ENCODE measurements at regions not wholly inside any gene's neighbourhood (a gene's known extent, or its start where the extent isn't known, plus 50 kb on each side); places are given as distances from the start of the nearest gene placed in this dataset.
"Not testable (repeated sequence)": the region's sequence is repeated elsewhere in the genome, so short reads cannot be mapped to it uniquely, and the experiment has no call there.

- DNase-seq (ENCODE audit: extremely low read depth in 1 of 2, low read depth in 1 of 2) = no peak
Measured at GRCh38 chr12:4158306-4158705, 115.3 kb upstream of the CCND2 start.

DNA sequence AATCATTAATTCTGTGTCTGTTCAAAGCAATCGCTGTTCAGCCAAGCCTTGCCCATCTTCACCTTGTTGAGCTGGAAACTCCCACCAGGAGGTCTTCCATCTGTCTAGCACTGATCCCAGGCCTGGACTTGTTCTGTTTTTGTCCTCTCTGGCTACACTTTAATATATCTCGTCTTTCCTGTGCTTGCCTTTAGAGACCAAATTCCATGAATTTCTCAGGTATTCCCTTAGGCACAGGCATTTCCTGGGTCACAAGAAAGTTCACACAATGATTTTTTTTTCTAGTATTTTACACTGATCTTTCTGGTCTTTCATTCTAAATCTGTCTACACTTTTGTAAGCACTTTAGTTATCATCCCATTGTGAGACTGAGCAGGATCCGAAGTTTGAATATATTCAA is 116.4 kb upstream of the CCND2 start:
- no peak for DNase-seq (ENCODE audit: extremely low read depth in 1 of 2, low read depth in 1 of 2)

DNA sequence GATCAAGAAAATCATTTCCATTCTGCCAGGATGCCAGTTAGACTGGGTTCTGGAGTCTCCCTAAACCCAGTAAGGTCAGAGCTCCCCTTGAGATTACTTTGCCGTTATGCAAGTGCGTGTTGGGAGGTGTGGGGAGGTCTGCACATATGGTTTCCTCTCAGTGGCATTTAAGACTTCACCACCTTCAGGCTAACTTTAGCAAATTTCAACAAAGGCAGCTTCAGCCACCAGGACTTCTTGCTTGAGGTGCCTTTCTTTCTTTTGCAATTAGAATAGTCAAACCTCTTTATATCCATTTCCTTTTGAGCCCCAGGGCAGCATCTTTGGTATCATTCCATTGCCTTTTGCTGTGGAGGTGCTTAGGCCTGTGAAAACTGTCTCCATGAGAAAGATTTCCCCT is 117.2 kb upstream of the CCND2 start:
- no peak for DNase-seq (ENCODE audit: extremely low read depth in 1 of 2, low read depth in 1 of 2)

DNA sequence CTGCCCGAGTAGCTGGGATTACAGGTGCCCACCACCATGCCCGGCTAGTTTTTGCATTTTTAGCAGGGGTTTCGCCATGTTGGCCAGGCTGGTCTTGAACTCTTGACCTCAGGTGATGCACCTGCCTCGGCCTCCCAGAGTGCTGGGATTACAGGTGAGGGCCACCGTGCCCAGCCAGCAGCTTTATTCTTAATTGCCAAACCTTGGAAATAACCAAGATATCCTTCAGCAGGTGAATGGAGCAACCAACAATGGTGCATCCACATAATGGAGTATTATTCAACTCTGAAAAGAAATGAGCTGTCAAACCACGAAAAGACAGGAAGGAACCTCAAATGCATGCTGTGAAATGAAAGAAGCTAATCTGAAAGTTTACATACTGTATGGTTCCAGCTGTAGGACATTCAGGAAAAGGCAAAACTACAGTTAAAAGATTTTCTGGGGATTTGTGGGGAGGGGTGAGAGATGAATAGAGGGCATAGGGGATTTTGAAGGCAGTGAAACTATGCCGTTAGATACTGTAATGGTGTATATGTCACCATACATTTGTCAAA is 118.8 kb upstream of the CCND2 start:
- no peak for DNase-seq (ENCODE audit: extremely low read depth in 1 of 2, low read depth in 1 of 2)

DNA sequence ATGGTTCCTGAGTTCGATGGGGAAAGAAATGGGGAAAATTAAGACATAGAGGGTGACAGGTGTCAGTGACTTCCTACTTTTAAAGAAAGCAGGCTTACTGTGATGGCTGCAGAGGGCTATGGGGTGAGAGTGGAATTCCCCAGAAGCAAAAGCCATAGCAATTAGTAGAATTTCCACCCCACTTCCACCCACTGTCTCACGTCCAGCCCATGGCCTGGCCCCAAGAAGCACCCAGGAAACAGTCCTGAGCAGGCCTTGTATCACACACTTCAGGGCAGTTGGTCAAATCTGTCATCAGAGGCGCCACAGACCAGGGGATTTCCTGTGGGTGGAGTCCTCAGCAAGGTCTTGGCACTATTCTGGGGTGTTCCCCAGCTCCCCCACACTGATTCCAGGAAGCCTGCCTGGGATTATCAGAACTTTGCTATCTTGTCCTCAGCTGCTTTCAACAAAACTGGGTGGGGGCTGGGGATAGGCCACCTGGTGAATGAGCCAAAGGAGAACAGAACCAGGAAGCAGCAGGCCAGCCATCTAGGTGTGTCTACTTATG is 120.1 kb upstream of the CCND2 start:
- peak; percentile 80 to 83 for DNase-seq (ENCODE audit: extremely low read depth in 1 of 2, low read depth in 1 of 2)

DNA sequence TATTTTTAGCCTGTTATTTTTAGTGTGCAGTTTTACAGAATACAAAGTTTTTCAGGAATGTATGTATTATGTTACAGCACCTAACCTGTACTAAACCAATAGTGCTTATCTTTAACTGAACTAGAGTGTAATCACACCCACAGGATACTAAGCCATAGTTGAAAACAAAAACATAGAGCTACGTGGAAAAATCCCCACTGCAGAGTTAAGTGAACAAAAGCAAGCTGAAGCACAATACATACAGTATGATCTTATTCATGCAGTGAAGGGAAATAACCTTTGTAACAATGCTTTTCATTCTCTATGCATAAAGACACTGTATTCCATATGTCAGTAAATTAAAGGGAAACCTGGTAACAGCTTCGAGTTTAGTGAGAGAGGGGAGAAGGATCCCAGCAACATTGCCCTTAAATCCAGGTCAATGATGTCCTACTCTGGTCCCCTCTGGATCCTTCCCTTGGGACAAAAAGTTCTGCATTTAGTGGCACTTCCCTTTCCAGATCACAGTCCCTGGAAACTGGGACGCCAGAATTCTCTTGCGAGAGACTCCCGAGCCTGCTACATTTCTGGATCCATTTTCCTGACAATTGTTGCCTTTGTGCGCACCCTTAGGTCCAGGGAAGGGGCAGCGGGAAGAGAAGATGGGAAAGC is 121.3 kb upstream of the CCND2 start:
- no peak for DNase-seq (ENCODE audit: extremely low read depth in 1 of 2, low read depth in 1 of 2)

GRCh38 chr12:4151362-4152121 is 122.0 kb upstream of the CCND2 start:
- DNase-seq (ENCODE audit: extremely low read depth in 1 of 2, low read depth in 1 of 2) = no peak

GRCh38 chr12:4150355-4150754 is 123.2 kb upstream of the CCND2 start:
- not testable (repeated sequence) for DNase-seq (ENCODE audit: extremely low read depth in 1 of 2, low read depth in 1 of 2)

- peak in 1 of 2 donors; percentile 41 for DNase-seq (ENCODE audit: extremely low read depth in 1 of 2, low read depth in 1 of 2)
Measured at GRCh38 chr12:4148418-4149056, 125.0 kb upstream of the CCND2 start.

DNA sequence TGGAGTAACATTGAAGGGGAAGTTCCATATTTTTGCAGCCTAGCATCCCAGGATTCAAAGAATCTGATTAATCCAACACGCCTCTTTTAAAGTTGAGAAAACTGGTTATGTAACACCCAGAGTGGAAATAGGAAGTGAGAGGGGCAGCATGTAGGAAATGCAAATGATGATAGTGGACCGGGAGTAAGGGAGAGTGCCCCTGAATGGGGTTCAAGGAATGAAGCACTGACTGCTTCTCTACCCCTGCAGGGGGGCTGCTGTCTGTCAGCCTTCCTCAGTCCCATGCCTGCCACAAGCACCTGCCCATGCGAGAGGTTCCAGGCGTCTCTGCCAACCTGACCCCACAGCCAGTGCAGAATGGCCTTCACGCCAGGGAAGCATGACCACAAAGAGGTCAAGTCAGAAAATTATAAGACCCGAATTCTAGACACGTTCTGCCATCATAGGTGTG is 126.5 kb upstream of the CCND2 start:
- DNase-seq (ENCODE audit: extremely low read depth in 1 of 2, low read depth in 1 of 2) = no peak

- peak; percentile 42 to 74 for DNase-seq (ENCODE audit: extremely low read depth in 1 of 2, low read depth in 1 of 2)
Measured at GRCh38 chr12:4145990-4146859, 127.3 kb upstream of the CCND2 start.

GRCh38 chr12:4144676-4145075 is 128.9 kb upstream of the CCND2 start:
- no peak for DNase-seq (ENCODE audit: extremely low read depth in 1 of 2, low read depth in 1 of 2)

GRCh38 chr12:4143896-4144295 is 129.7 kb upstream of the CCND2 start:
- DNase-seq (ENCODE audit: extremely low read depth in 1 of 2, low read depth in 1 of 2) = no peak

- DNase-seq (ENCODE audit: extremely low read depth in 1 of 2, low read depth in 1 of 2) = no peak
Measured at GRCh38 chr12:4141348-4142270, 132.0 kb upstream of the CCND2 start.

DNA sequence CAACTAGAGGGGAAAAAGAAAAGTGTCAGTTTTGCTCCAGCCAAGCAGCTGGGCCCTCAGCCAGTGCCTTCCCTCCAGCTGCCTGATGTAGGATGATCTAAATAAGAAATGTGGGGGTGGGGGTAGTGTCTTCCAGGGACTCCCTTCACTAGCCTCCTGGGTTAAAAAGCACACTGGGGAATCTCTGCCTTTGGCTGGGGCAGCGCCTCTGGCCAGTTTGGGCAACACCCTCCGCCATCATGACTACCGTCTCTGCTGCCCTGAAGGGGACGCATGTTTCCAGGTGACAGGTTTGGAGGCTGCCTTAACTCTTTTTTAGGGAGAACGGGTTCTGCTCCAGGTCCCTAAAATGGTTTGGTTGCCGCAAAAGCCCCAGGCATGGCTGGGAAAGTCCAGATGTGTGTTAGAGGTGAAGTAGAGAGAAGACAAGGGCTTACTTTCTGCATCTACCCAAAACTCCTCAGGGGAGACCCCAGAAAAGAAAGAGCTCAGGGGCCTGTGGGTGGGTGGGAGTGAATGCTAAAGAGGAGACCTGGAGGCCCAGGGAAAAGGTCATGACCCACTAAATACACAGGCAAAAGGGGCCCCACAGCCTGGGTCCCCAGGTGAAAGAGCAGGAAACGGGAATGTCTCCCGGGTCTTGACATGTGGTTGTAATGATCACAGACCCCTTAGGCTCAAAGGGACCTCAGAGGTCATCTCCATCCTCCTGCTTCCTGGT is 132.8 kb upstream of the CCND2 start:
- DNase-seq (ENCODE audit: extremely low read depth in 1 of 2, low read depth in 1 of 2) = no peak

DNA sequence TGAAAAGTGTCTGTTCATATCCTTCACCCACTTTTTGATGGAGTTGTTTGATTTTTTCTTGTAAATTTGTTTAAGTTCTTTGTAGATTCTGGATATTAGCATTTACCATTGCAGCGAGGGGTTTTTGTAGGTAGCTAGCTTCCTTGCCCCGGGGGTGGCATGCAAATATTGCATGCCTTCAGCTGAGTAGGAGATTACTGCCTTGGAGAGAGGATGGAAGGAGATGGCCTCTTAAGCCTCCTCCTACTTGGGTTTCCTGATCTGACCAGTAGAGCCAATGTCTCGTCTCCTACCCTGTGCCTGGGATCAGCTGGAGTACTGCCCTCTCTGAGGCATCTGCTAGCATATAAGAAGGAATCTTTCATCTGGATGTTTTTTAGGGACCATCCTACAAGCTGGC is 134.4 kb upstream of the CCND2 start:
- DNase-seq (ENCODE audit: extremely low read depth in 1 of 2, low read depth in 1 of 2) = no peak

DNA sequence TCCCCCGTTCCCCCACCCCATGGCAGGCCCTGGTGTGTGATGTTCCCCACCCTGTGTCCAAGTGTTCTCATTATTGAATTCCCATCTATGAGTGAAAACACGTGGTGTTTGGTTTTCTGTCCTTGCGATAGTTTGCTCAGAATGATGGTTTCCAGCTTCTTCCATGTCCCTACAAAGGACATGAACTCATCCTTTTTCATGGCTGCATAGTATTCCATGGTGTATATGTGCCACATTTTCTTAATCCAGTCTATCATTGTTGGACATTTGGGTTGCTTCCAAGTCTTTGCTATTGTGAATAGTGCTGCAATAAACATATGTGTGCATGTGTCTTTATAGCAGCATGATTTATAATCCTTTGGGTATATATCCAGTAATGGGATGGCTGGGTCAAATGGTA is 135.0 kb upstream of the CCND2 start:
- DNase-seq (ENCODE audit: extremely low read depth in 1 of 2, low read depth in 1 of 2) = not testable (repeated sequence)

GRCh38 chr12:4138051-4138450 is 135.5 kb upstream of the CCND2 start:
- no peak for DNase-seq (ENCODE audit: extremely low read depth in 1 of 2, low read depth in 1 of 2)

DNA sequence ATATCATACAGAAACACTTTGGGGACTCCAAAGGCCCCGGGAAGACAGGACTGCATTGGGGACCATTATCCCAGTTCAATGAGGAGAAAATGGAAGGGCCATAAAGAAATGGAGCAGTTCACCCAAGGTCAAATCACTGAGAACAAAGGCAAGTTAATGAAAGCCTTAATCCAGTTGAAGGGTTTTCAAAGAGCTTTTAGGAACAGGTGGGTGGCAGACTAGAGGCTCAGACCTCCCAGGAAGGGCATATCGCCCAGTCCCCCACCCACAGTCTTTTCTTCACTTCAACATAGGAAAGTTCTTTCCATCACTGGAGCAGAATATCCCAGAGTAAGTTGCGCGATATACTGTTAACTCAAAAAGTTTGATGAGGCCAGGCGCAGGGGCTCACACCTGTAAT is 136.1 kb upstream of the CCND2 start:
- DNase-seq (ENCODE audit: extremely low read depth in 1 of 2, low read depth in 1 of 2) = no peak

All from stimulated activated CD8-positive, alpha-beta memory T cell treated with anti-CD3 and anti-CD28 coated beads, Interleukin-7, amount 100 ng/mL, for 48 hours (primary cell).